H1 (cell line): ENCODE measurements at regions not wholly inside any gene's neighbourhood (a gene's known extent, or its start where the extent isn't known, plus 50 kb on each side); places are given as distances from the start of the nearest gene placed in this dataset.

Experiments used
- CTCF ChIA-PET: fragments of 300-600 bp; sonication (Branson Sonifier 250); formaldehyde crosslinking; loops from one replicate; lab custom pipeline; 2021; ENCODE audit not compliant: partially characterized antibody; lab: Charles Lee
- POLR2A ChIA-PET: fragments of 300-600 bp; sonication (Branson Sonifier 250); formaldehyde crosslinking; loops from one replicate; lab custom pipeline; 2021; ENCODE audit warnings: inconsistent platforms; ENCODE audit not compliant: partially characterized antibody; lab: Charles Lee
- DNase-seq, 2 experiments: peaks; one replicate each; pipeline versions ENCODE4 v3.0.0 to v3.0.0-alpha.2; 2010 to 2022; ENCODE audit warnings: low spot score in 2 of 2, low read depth in 1 of 2, mixed read lengths in 1 of 2
- FAIRE-seq: peaks from 2 replicates; lab custom pipeline; 2011; peaks lifted over from hg19 to GRCh38; lab: Jason Lieb, UNC
- H2AFZ ChIP-seq: 2 replicates; pipeline ENCODE4 v1.8.1; 2012; ENCODE audit warnings: low read length, inconsistent platforms
- H2AK5ac ChIP-seq: 2 replicates; pipeline ENCODE4 v1.6.1; 2013; ENCODE audit warnings: low read depth, low read length
- H2BK120ac ChIP-seq: replicated peaks from 2 replicates; pipeline ENCODE3; 2013; ENCODE audit warnings: low read depth, low read length, inconsistent platforms
- H2BK12ac ChIP-seq: 2 replicates; pipeline ENCODE4 v1.6.1; 2013; ENCODE audit warnings: low read depth, low read length
- H2BK15ac ChIP-seq: 2 replicates; pipeline ENCODE4 v1.6.1; 2013; ENCODE audit warnings: low read length
- H2BK20ac ChIP-seq: 2 replicates; pipeline ENCODE4 v1.6.1; 2013; ENCODE audit warnings: low read length
- H2BK5ac ChIP-seq: 2 replicates; pipeline ENCODE4 v1.6.1; 2013; ENCODE audit warnings: low read depth, low read length
- H3K14ac ChIP-seq: 2 replicates; pipeline ENCODE4 v1.6.1; 2013; ENCODE audit warnings: inconsistent platforms; ENCODE audit not compliant: insufficient read length
- H3K18ac ChIP-seq: 2 replicates; pipeline ENCODE4 v1.6.1; 2013; ENCODE audit warnings: low read length; ENCODE audit errors: extremely low read depth
- H3K23ac ChIP-seq: 2 replicates; pipeline ENCODE4 v1.6.1; 2013; ENCODE audit warnings: inconsistent platforms; ENCODE audit not compliant: insufficient read length
- H3K23me2 ChIP-seq: 2 replicates; pipeline ENCODE4 v1.6.1; 2013; ENCODE audit warnings: low read depth, low read length
- H3K27ac ChIP-seq: 2 replicates; pipeline ENCODE4 v1.6.1; 2011; ENCODE audit warnings: low read depth, low read length, inconsistent platforms
- H3K27me3 ChIP-seq, 4 experiments: replicated peaks in 1 of 4; 1 replicate in 1 of 4; 2 replicates in 3 of 4; pipeline versions ENCODE4 v1.6.1 to v1.8.1; 2011 to 2013; ENCODE audit warnings: low read length in 3 of 4, mild to moderate bottlenecking in 3 of 4, inconsistent platforms in 2 of 4, mixed read lengths in 2 of 4, moderate library complexity in 1 of 4; ENCODE audit not compliant: control insufficient read depth in 3 of 4, insufficient read depth in 3 of 4; ENCODE audit errors: extremely low read depth in 1 of 4
- H3K36me3 ChIP-seq, 4 experiments: 2 replicates each; pipeline versions ENCODE4 v1.6.1 to v1.8.1; 2011 to 2013; ENCODE audit warnings: mild to moderate bottlenecking in 4 of 4, low read length in 3 of 4, moderate library complexity in 2 of 4, control low read depth in 1 of 4, inconsistent platforms in 1 of 4; ENCODE audit not compliant: insufficient read depth in 4 of 4, control insufficient read depth in 2 of 4
- H3K4ac ChIP-seq: replicated peaks from 2 replicates; pipeline ENCODE3; 2013; ENCODE audit warnings: low read length, low read depth, mixed read lengths, inconsistent platforms; ENCODE audit not compliant: insufficient read length
- H3K4me1 ChIP-seq, 4 experiments: replicated peaks in 1 of 4; 1 replicate in 1 of 4; 2 replicates in 3 of 4; pipeline versions ENCODE4 v1.6.1 to v1.8.1; 2011 to 2013; ENCODE audit warnings: low read length in 3 of 4, inconsistent platforms in 2 of 4, mixed read lengths in 1 of 4; ENCODE audit not compliant: insufficient read depth in 4 of 4, control insufficient read depth in 3 of 4
- H3K4me2 ChIP-seq, 2 experiments: 2 replicates each; pipeline versions ENCODE4 v1.6.1 to v1.8.1; 2011 to 2013; ENCODE audit warnings: low read depth in 2 of 2, low read length in 2 of 2, control low read depth in 1 of 2, inconsistent platforms in 1 of 2, mild to moderate bottlenecking in 1 of 2; ENCODE audit not compliant: insufficient read depth in 1 of 2
- H3K4me3 ChIP-seq, 4 experiments: fragments of 200-600, 300-600 bp in 1 of 4; sonication (generic), shearing (Covaris generic), sonication (Bioruptor Twin) in 1 of 4; 2 replicates each; pipeline versions ENCODE4 v1.5.1 to v1.8.1; 2011 to 2016; ENCODE audit warnings: low read length in 4 of 4, low read depth in 3 of 4, control low read depth in 2 of 4, inconsistent platforms in 2 of 4, mild to moderate bottlenecking in 2 of 4, mixed read lengths in 1 of 4, moderate library complexity in 1 of 4; ENCODE audit not compliant: insufficient read depth in 2 of 4; ENCODE audit errors: extremely low read depth in 1 of 4
- H3K56ac ChIP-seq: replicated peaks from 2 replicates; pipeline ENCODE3; 2013; ENCODE audit warnings: low read depth, mild to moderate bottlenecking, mixed read lengths, low read length, inconsistent platforms; ENCODE audit not compliant: insufficient read length
- H3K79me1 ChIP-seq: 2 replicates; pipeline ENCODE4 v1.6.1; 2013; ENCODE audit warnings: low read depth, low read length, control low read depth
- H3K79me2 ChIP-seq, 2 experiments: 2 replicates each; pipeline versions ENCODE4 v1.6.1 to v1.8.1; 2012 to 2013; ENCODE audit warnings: low read length in 2 of 2, mild to moderate bottlenecking in 2 of 2, inconsistent platforms in 1 of 2; ENCODE audit not compliant: insufficient read depth in 2 of 2, control insufficient read depth in 1 of 2
- H3K9ac ChIP-seq, 4 experiments: replicated peaks in 1 of 4; 1 replicate in 1 of 4; 2 replicates in 3 of 4; pipeline versions ENCODE4 v1.6.1 to v1.8.1; 2011 to 2013; ENCODE audit warnings: low read depth in 3 of 4, low read length in 3 of 4, control low read depth in 2 of 4, mild to moderate bottlenecking in 2 of 4, moderate library complexity in 2 of 4, inconsistent platforms in 1 of 4; ENCODE audit errors: extremely low read depth in 1 of 4
- H3K9me3 ChIP-seq, 2 experiments: 2 replicates each; pipeline versions ENCODE4 v1.6.1 to v1.8.1; 2012 to 2013; ENCODE audit warnings: mild to moderate bottlenecking in 2 of 2, moderate library complexity in 2 of 2, control low read depth in 1 of 2, inconsistent platforms in 1 of 2, low read depth in 1 of 2, low read length in 1 of 2, mixed read lengths in 1 of 2; ENCODE audit not compliant: insufficient read depth in 2 of 2
- H4K20me1 ChIP-seq, 2 experiments: replicated peaks in 1 of 2; 2 replicates each; pipeline versions ENCODE3 to v1.8.1; 2011 to 2013; ENCODE audit warnings: inconsistent platforms in 2 of 2, low read length in 2 of 2, mild to moderate bottlenecking in 1 of 2; ENCODE audit not compliant: insufficient read depth in 2 of 2, control insufficient read depth in 1 of 2
- H4K5ac ChIP-seq: 2 replicates; pipeline ENCODE4 v1.6.1; 2013; ENCODE audit warnings: low read length, low read depth, mixed read lengths, inconsistent platforms; ENCODE audit not compliant: insufficient read length
- H4K8ac ChIP-seq: 2 replicates; pipeline ENCODE4 v1.8.0; 2013; ENCODE audit warnings: mild to moderate bottlenecking, moderate library complexity, low read length, inconsistent platforms; ENCODE audit not compliant: insufficient read depth; ENCODE audit errors: extremely low read depth
- H4K91ac ChIP-seq: replicated peaks from 2 replicates; pipeline ENCODE3; 2013; ENCODE audit warnings: low read length, mixed read lengths, inconsistent platforms; ENCODE audit not compliant: insufficient read length
- ATF2 ChIP-seq: IDR thresholded peaks from 2 replicates; pipeline ENCODE4 v1.6.1; 2012; ENCODE audit warnings: low read length, inconsistent platforms
- BCL11A ChIP-seq, 2 experiments: IDR thresholded peaks; one replicate each; pipeline ENCODE4 v1.6.1; 2011; ENCODE audit warnings: low read depth in 2 of 2, low read length in 2 of 2, mild to moderate bottlenecking in 2 of 2
- CBX5 ChIP-seq: fragments of 300-800, 300-1000 bp; sonication (generic); IDR thresholded peaks from 2 replicates; pipeline ENCODE4 v1.7.1; 2016; ENCODE audit warnings: antibody characterized with exemption, low read length, low read depth
- CREB1 ChIP-seq: IDR thresholded peaks from 2 replicates; pipeline ENCODE4 v1.6.1; 2012; ENCODE audit warnings: inconsistent platforms
- HDAC2 ChIP-seq, 2 experiments: fragments of 300-600 bp in 1 of 2; sonication (generic) in 1 of 2; IDR thresholded peaks; 2 replicates each; pipeline ENCODE4 v1.6.1; 2011 to 2012; ENCODE audit warnings: low read depth in 2 of 2, low read length in 2 of 2, mild to moderate bottlenecking in 2 of 2, moderate library complexity in 2 of 2, borderline replicate concordance in 1 of 2, inconsistent platforms in 1 of 2
- KDM1A ChIP-seq: fragments of 200-600, 300-600 bp; sonication (generic); IDR thresholded peaks from 2 replicates; pipeline ENCODE4 v1.7.1; 2016; ENCODE audit warnings: mild to moderate bottlenecking, low read length, borderline replicate concordance
- KDM4A ChIP-seq: IDR thresholded peaks from one replicate; pipeline ENCODE4 v1.7.1; 2012; ENCODE audit warnings: low read depth, mild to moderate bottlenecking, moderate library complexity, low read length, inconsistent platforms; ENCODE audit not compliant: severe bottlenecking
- PHF8 ChIP-seq: fragments of 200-600 bp; sonication (generic); conservative IDR thresholded peaks from 2 replicates; pipeline ENCODE4 v1.7.1; 2012; ENCODE audit warnings: low read depth, mild to moderate bottlenecking, inconsistent platforms, low read length, moderate library complexity
- POU5F1 ChIP-seq: IDR thresholded peaks from 2 replicates; pipeline ENCODE4 v1.6.1; 2011; ENCODE audit warnings: low read depth, mild to moderate bottlenecking, low read length, moderate library complexity
- RXRA ChIP-seq: IDR thresholded peaks from 2 replicates; pipeline ENCODE4 v1.6.1; 2011; ENCODE audit warnings: low read depth, mild to moderate bottlenecking, low read length, moderate library complexity; ENCODE audit not compliant: insufficient read depth
- SP2 ChIP-seq: IDR thresholded peaks from 2 replicates; pipeline ENCODE4 v1.6.1; 2012; ENCODE audit warnings: mild to moderate bottlenecking, low read length, inconsistent platforms
- TBP ChIP-seq: IDR thresholded peaks from 2 replicates; pipeline ENCODE4 v1.6.1; 2011; ENCODE audit warnings: low read depth, low read length, improper control_type of control experiment
- WGBS, 2 experiments: shearing (Covaris generic) in 1 of 2; methylation state at CpG; one replicate each; pipeline versions ENCODE4 v1.1.6 to v1.1.7; 2013 to 2015; ENCODE audit warnings: low lambda C conversion rate in 2 of 2, mixed read lengths in 2 of 2, inconsistent platforms in 1 of 2, low coverage in 1 of 2, missing lambda C conversion rate in 1 of 2; ENCODE audit not compliant: insufficient replicate concordance in 2 of 2, insufficient coverage in 1 of 2, insufficient read length in 1 of 2; ENCODE audit errors: extremely low coverage in 1 of 2, missing lambda C conversion rate in 1 of 2; 5-methylcytosine and 5-hydroxymethylcytosine counted together
- TF ChIP-seq, protein P1 (sequence below): IDR thresholded peaks from 2 replicates; pipeline ENCODE4 v1.6.1; 2011; ENCODE audit warnings: low read depth, mild to moderate bottlenecking, low read length; ENCODE audit not compliant: insufficient read depth

- Histone ChIP-seq H2BK20ac (no peak overlapping the region), H3K4me3 (no peak overlapping the region), H2AK5ac (no peak overlapping the region), H4K91ac (no peak overlapping the region), H3K56ac (no peak overlapping the region), H2BK15ac (no peak overlapping the region), H3K27me3 (no peaks in the 10 kb centered on the region), H3K4me1 (no peaks in the 10 kb centered on the region), H3K9ac (no peak overlapping the region), H3K79me2 (no peaks in the 10 kb centered on the region), H3K9me3 (peaks cover 0 to 12% of the 10 kb centered on the region in 2 experiments; a peak in 2 of 4 replicates), H2AFZ (0 out of 2 replicates have a peak overlapping the region, but pooled peaks have one; percentile 58), H2BK12ac (no peak overlapping the region), H2BK120ac (no peak overlapping the region), H3K4ac (no peak overlapping the region), H4K8ac (no peak overlapping the region), H3K23ac (no peak overlapping the region), H3K36me3 (no peaks in the 10 kb centered on the region), H2BK5ac (no peak overlapping the region), H3K4me2 (no peak overlapping the region), H4K20me1 (no peaks in the 10 kb centered on the region), H4K5ac (no peak overlapping the region), H3K79me1 (no peaks in the 10 kb centered on the region), H3K14ac (no peak overlapping the region), H3K18ac (no peak overlapping the region), H3K23me2 (no peaks in the 10 kb centered on the region), H3K27ac (no peak overlapping the region)
- 84% methylated on average over 2 of the region's 2 CpGs; no CpG with 5 or more reads in 1 of the 2 experiments for WGBS, 2 experiments
- POLR2A ChIA-PET = no interaction called here
- FAIRE-seq (no peak), DNase-seq (no peak)
- CTCF ChIA-PET = no interaction called here
- TF ChIP-seq KDM1A (no peak), KDM4A (no peak), CBX5 (no peak), PHF8 (no peak), RXRA (no peak), HDAC2 (IDR thresholded peaks at IDR 0.05; ENCODE audit: borderline replicate concordance in 1 of 2, low read depth in 2 of 2, low read length in 2 of 2) (no peak), CREB1 (no peak), SP2 (no peak), ATF2 (no peak), TBP (no peak), BCL11A (IDR thresholded peaks at IDR 0.05; ENCODE audit: low read depth in 2 of 2, low read length in 2 of 2) (no peak), POU5F1 (no peak)
- TF ChIP-seq, protein P1, sequence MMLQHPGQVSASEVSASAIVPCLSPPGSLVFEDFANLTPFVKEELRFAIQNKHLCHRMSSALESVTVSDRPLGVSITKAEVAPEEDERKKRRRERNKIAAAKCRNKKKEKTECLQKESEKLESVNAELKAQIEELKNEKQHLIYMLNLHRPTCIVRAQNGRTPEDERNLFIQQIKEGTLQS = no peak
These were observed 1737.2 kb upstream of the MIR17HG start for GRCh38 chr13:89610331-89610730.
